AG10803 (cell line): ENCODE measurements at regions not wholly inside any gene's neighbourhood (a gene's known extent, or its start where the extent isn't known, plus 50 kb on each side); places are given as distances from the start of the nearest gene placed in this dataset.
"Not testable (repeated sequence)": the region's sequence is repeated elsewhere in the genome, so short reads cannot be mapped to it uniquely, and the experiment has no call there.

Experiments used
- DNase-seq: peaks from one replicate; pipeline ENCODE4 v3.0.0; 2010; ENCODE audit warnings: low read depth
- H3K4me3 ChIP-seq: 2 replicates; pipeline ENCODE4 v1.5.1; 2011; ENCODE audit warnings: mild to moderate bottlenecking, low read length, control low read depth
- CTCF ChIP-seq: conservative IDR thresholded peaks from 2 replicates; pipeline ENCODE4 v1.5.1; 2011; ENCODE audit warnings: mild to moderate bottlenecking, low read length, control low read depth, inconsistent platforms

GRCh38 chr2:166661391-166661790 lies 167.3 kb upstream of the SCN7A start:
- no peak for DNase-seq
- TF ChIP-seq CTCF = no peak
- no peak overlapping the region for H3K4me3 ChIP-seq

- DNase-seq = no peak
- no peak for TF ChIP-seq CTCF
- H3K4me3 ChIP-seq = no peak overlapping the region
Measured at GRCh38 chr2:166658901-166659300, 164.9 kb upstream of the SCN7A start.

GRCh38 chr2:166653185-166653813 lies 159.2 kb upstream of the SCN7A start:
- H3K4me3 ChIP-seq = no peak overlapping the region
- no peak for TF ChIP-seq CTCF
- DNase-seq = no peak

GRCh38 chr2:166651991-166652390 lies 157.9 kb upstream of the SCN7A start:
- no peak for TF ChIP-seq CTCF
- no peak for DNase-seq
- H3K4me3 ChIP-seq = no peak overlapping the region

- no peak for DNase-seq
- H3K4me3 ChIP-seq = no peak overlapping the region
- no peak for TF ChIP-seq CTCF
Measured at GRCh38 chr2:166651080-166651675, 157.1 kb upstream of the SCN7A start.

- TF ChIP-seq CTCF = no peak
- no peak for DNase-seq
- H3K4me3 ChIP-seq = no peak overlapping the region
Measured at GRCh38 chr2:166647935-166648334, 153.9 kb upstream of the SCN7A start.

GRCh38 chr2:166643980-166644379 lies 149.9 kb upstream of the SCN7A start:
- DNase-seq = no peak
- H3K4me3 ChIP-seq = no peak overlapping the region
- TF ChIP-seq CTCF = no peak

GRCh38 chr2:166641516-166641915 lies 147.5 kb upstream of the SCN7A start:
- not testable (repeated sequence) for DNase-seq

More at GRCh38 chr2:166641516-166641915, 147.5 kb upstream of the SCN7A start:
- not testable (repeated sequence) for H3K4me3 ChIP-seq
